Spinal cord (tissue), 9 donors: ENCODE measurements at regions not wholly inside any gene's neighbourhood (a gene's known extent, or its start where the extent isn't known, plus 50 kb on each side); places are given as distances from the start of the nearest gene placed in this dataset.

Source experiments
- DNase-seq, 6 donors: peaks; one replicate each; pipeline versions ENCODE4 v3.0.0 to v3.0.0-alpha.2; 2013 to 2015; ENCODE audit warnings: low spot score in 6 of 6, low read depth in 4 of 6
- H3K27ac ChIP-seq: one replicate; pipeline ENCODE4 v1.5.1; 2013; ENCODE audit warnings: low read depth, low read length, control low read depth
- H3K27me3 ChIP-seq: one replicate; pipeline ENCODE4 v1.6.1; 2013; ENCODE audit warnings: low read length; ENCODE audit not compliant: control insufficient read depth, insufficient read depth
- H3K36me3 ChIP-seq: one replicate; pipeline ENCODE4 v1.6.1; 2013; ENCODE audit warnings: low read length; ENCODE audit not compliant: control insufficient read depth, insufficient read depth
- H3K4me1 ChIP-seq: one replicate; pipeline ENCODE4 v1.6.1; 2013; ENCODE audit warnings: low read length; ENCODE audit not compliant: control insufficient read depth, insufficient read depth
- H3K4me3 ChIP-seq: one replicate; pipeline ENCODE4 v1.5.1; 2013; ENCODE audit warnings: low read depth, low read length, control low read depth
- H3K9me3 ChIP-seq: one replicate; pipeline ENCODE4 v1.6.1; 2013; ENCODE audit warnings: low read length; ENCODE audit not compliant: control insufficient read depth, insufficient read depth
- WGBS: methylation state at CpG from one replicate; pipeline ENCODE4 v1.1.5; 2013; ENCODE audit warnings: missing lambda C conversion rate; ENCODE audit not compliant: insufficient coverage; 5-methylcytosine and 5-hydroxymethylcytosine counted together
- donor health status: healthy.

DNA sequence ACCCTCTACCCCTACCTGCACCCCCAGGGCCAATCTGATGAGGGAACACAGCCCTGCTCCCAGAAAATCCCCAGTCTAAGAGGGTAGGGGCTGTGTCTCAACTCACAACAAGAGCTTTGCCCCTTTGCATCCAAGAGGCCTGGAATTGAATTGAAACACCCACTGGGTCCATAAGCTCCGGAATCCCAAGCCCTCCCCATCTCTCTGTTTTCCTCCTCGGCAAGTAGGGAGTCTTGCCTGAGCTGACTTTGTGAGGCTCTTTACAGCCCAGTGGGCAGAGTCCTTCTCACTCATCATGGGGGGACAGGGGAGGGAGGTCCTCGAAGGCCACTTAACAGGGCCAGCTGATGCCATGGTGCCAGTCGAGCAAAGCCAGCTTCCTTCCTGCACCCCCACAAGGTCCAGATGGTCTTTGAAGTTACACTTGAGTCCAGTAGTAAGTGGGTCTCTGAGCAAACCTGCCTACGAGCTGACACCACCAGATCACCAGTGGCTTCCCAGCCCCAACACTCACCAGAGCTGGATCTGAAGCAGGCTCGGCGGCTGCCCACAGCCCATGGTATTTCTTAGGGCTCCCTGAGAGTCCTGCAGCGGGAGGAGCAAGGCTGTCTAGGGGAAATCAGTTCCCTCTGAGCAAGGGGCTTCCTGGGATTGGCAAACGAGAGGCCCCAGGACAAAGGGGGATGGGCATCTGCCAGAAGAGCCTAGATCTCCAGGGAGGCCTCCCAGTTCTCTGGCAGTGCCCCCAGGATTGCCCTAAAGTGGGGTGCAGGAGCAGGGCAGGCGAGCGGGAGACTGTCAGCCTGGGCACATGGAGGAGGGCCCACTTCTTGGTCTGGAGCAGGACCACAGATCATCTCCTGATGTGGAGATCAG, 144.5 kb downstream of the VEGFA start:
- no peaks in the 10 kb centered on the region for H3K36me3 ChIP-seq
- no peak overlapping the region for H3K27ac ChIP-seq
- no peak overlapping the region for H3K4me3 ChIP-seq
- DNase-seq, result no peak
- H3K27me3 ChIP-seq, result no peaks in the 10 kb centered on the region
- 79% methylated on average over 8 of the region's 11 CpGs for WGBS
- H3K4me1 ChIP-seq, result peaks cover 4% of the 10 kb centered on the region
- no peaks in the 10 kb centered on the region for H3K9me3 ChIP-seq

DNA sequence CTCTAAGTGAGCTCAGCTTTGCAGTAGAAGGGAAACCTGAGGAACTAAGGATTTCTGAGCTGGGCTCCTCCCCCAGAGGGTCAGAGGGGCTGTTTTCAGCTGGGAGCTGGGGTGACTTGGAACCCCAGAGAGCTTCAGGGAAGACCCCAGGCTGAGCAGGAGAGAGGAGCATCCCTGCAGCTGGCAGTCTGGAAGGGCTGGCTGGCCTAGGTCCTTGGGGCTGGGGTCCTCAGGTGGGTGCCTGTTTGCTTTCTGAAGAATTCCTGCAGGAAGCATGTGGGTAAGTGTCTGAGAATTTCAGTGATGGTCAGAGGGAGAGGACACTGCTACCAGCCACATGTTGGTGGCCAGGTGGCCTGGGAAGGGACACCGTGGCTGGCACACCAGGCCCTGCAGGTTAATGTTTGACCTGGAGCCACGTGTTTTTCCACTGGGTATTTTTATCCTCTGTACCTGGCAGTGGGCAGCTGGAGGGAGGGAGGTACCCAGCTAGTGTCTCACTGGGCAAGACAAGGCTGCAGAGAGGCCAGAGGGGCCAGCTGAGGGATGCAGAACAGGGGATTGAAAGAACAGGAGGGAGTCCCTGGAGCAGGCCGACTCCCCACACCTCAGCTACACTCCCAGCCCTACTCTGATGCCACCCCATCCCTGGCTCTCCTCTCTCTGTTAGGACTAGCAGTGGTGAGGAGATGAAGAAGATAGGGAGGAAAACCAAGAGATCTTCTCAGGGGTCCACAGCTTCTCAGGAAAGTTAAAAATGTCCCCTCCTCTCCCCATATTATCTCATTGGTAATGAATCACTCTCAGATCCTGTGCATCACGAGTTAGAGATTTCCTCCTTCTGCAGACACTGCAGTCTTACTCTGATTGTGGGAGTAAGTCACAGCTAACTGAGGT, 143.6 kb downstream of the VEGFA start:
- DNase-seq, result no peak
- 77% methylated on average over 3 of the region's 4 CpGs for WGBS
- H3K4me1 ChIP-seq, result peaks cover 4% of the 10 kb centered on the region

DNA sequence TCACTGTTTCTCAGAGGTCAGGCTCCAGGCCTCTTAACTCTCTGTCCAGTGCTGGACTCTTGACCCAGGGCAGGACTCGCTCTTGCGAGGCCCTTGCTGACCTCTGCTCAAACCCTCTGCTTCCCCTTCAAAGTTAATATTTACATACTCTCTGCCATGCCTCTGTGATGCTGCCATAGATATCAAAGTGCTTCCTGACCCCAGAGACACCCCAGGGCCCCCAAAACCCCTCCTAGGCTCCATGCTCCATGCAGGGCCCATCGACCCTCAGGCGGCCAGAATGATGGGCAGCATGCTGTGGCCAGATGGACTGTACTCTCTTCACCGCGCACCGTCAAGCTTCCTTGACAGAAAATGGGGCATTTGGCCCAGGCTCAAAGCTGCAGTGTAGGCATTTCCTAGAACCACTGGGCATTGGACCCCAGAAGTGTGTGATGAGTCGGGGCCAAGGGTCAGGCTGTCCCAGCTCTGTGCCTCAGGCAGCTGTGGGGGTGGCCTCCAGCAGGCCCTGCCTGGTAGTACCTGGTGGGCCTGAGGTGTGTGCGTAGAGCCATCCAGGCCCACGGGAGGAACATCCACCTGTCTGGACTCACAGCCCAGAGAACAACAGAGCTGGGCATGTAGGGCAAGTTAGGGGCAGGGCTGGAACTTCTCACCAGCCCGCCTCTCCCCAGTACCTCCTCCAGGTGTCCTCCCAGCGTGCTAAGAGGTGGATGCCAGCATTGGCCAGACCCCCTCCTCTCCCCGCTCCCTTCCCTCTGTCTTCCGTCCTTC, 142.8 kb downstream of the VEGFA start:
- DNase-seq, result no peak
- Histone ChIP-seq H3K27ac (no peak overlapping the region), H3K36me3 (no peaks in the 10 kb centered on the region), H3K4me3 (no peak overlapping the region), H3K27me3 (peaks cover 2% of the 10 kb centered on the region), H3K9me3 (no peaks in the 10 kb centered on the region), H3K4me1 (peaks cover 4% of the 10 kb centered on the region)
- WGBS, result 84% methylated on average over 13 of the region's 14 CpGs

More for the DNA sequence above, 143.6 kb downstream of the VEGFA start:
- no peak overlapping the region for H3K4me3 ChIP-seq
- no peaks in the 10 kb centered on the region for H3K36me3 ChIP-seq
- no peak overlapping the region for H3K27ac ChIP-seq
- no peaks in the 10 kb centered on the region for H3K9me3 ChIP-seq
- H3K27me3 ChIP-seq, result no peaks in the 10 kb centered on the region

DNA sequence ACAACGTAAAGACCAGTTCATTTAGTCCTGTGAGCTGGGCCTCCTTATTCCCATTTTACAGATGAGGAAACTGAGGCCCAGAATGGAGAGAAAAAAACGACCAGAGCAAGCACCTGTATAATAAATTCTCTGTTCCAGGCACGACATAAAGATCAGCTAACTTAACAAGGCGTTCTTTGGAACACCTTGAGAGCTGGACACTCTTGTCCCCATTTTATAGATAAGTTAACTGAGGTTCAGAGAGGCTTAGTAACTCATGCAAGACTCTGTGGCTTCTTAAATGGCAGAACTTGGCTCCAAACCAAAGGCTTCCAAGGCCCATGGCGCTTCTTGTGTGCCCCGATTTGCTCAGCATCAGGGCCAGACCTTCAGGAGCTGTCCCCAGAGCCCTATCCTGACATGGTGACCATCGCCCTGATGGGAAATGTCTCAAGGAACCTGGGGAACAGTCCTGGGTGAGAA, 142.1 kb downstream of the VEGFA start:
- H3K4me1 ChIP-seq, result peaks cover 4% of the 10 kb centered on the region
- WGBS, result 97% methylated on average over 4 of the region's 7 CpGs
- no peaks in the 10 kb centered on the region for H3K36me3 ChIP-seq
- H3K27ac ChIP-seq, result no peak overlapping the region
- H3K27me3 ChIP-seq, result peaks cover 2% of the 10 kb centered on the region
- no peaks in the 10 kb centered on the region for H3K9me3 ChIP-seq
- DNase-seq, result no peak
- H3K4me3 ChIP-seq, result no peak overlapping the region

DNA sequence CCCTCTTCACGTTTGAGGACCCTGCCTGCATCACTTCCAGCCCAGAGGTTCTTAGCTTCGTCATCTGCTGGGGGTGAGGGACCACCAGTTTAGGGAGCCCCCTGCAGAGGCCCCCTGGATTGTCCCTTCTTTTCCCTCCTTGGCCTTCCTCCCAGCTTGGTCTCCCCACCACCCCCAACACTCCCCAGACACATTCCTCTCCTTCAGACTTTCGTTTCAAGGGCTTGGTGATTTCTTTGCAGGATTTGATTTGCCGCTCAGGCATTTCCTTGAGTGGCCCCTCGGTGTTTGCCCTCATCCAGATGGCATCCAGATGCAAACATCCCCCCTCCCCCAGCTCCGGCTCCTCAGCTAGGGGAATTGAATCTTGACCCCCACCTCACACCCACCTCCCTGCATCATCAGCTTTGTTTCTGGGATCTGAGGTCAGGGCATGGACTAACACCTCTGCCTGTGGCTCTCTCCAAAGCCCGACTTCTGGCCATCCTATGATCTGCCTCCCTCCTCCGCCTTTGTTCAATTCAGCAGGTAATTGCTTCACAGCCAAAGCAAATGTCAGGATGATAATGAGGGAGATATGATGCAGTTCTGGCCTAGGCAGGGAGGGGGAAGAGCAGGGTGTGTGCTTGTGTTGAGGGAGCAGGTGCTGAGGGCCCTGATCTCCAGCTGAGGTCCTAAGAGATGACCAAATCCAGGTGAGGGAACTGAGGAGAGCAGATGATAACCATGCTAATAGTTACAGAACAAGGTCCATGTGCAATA, 141.5 kb downstream of the VEGFA start:
- H3K4me1 ChIP-seq, result peaks cover 4% of the 10 kb centered on the region
- no peak for DNase-seq
- no peak overlapping the region for H3K27ac ChIP-seq
- H3K27me3 ChIP-seq, result peaks cover 2% of the 10 kb centered on the region
- H3K4me3 ChIP-seq, result no peak overlapping the region
- no peaks in the 10 kb centered on the region for H3K36me3 ChIP-seq
- 66% methylated on average over 6 of the region's 8 CpGs for WGBS
- no peaks in the 10 kb centered on the region for H3K9me3 ChIP-seq

DNA sequence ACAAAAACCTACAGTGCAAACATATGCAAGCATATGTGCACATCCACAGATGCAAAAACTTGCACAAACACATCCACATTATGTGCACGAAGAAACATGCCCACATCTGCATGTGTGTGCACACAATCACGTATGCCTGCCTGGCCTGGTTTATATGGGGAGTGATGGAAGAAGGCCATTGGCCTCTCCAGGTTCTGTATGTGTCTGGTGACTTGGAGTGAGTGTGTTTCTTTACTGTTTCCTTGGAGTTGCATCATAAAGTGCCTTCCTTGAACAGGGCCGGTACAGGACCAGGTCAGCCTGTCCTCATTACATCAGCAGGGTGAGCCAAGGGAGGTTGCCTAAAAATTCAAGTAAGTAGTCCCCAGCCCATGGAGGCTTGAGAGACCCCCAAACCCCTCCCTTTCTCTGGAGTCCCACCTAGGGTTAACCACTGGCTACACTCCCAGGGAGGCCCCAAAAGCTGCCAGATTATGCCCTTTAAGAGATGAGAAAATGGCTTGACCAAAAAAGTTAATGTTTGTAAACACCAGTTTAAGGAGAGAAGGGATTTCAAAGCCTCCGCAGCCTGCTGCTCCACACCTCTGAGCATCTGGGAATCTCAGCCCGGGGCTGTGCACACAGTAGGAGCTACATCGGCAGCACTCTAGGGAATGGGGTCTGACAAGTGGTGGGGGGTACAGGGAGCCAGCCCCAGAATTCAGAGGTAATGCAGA, 140.8 kb downstream of the VEGFA start:
- peaks cover 4% of the 10 kb centered on the region for H3K4me1 ChIP-seq
- no peaks in the 10 kb centered on the region for H3K36me3 ChIP-seq
- H3K27me3 ChIP-seq, result peaks cover 2% of the 10 kb centered on the region
- no peak for DNase-seq
- 61% methylated on average over 5 of the region's 6 CpGs for WGBS
- H3K27ac ChIP-seq, result no peak overlapping the region
- no peaks in the 10 kb centered on the region for H3K9me3 ChIP-seq
- no peak overlapping the region for H3K4me3 ChIP-seq

DNA sequence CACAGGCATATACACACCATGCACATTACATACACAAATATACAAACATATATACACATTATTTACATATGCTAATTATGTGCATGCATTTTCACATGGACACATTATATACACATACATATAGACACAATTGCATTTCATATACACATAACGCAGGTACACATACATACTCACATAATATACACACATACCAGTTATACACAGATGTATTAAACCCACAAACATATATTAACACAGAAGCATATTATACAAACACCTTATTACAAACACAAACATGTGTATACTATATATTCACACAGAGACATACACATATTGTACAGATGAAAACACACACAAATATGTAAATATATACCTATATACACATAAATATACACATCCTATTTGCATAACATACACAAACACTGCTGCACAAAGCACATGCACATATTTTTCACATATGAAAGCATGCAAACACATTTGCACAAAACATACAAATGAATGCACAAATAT, 140.2 kb downstream of the VEGFA start:
- Histone ChIP-seq H3K4me1 (peaks cover 4% of the 10 kb centered on the region), H3K36me3 (no peaks in the 10 kb centered on the region), H3K27me3 (peaks cover 2% of the 10 kb centered on the region), H3K27ac (no peak overlapping the region), H3K9me3 (no peaks in the 10 kb centered on the region), H3K4me3 (no peak overlapping the region)
- 100% methylated on average over 1 of the region's 1 CpG for WGBS
- no peak for DNase-seq

DNA sequence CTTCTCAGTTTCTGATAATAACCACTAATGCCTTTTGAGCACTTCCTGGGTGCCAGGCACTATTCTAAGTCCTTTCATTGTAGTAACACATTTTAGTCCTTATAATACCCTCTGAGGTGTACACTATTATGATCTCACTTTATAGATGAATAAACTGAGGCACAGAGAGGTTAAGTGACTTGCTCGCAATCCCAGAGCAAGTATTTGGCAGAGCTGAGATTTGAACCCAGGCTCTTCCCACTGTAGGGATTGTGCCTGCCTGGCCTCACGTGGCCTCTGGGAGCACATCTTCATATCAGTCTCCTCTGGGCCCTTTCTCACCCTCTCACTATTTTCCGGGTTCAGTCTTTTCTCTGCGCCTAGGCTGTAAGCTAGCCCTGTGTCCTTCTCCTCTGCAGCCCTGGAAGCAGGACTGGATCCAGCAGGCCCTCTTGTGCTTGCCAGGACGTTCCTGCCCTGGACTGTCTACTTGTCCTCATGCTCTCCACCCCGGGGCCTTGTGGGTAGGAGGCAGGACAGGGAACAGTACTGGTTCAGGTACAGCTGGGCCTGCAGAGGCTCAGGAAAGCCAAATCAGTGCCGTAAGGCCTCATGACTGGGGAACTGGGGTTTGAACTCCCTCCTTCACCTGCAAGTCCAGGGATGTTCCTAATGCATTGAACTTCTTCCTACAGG, 139.6 kb downstream of the VEGFA start:
- DNase-seq, result no peak
- H3K27ac ChIP-seq, result no peak overlapping the region
- 91% methylated on average over 7 of the region's 7 CpGs for WGBS

More for the DNA sequence above, 139.6 kb downstream of the VEGFA start:
- Histone ChIP-seq H3K36me3 (no peaks in the 10 kb centered on the region), H3K4me3 (no peak overlapping the region), H3K4me1 (peaks cover 4% of the 10 kb centered on the region), H3K27me3 (peaks cover 2% of the 10 kb centered on the region), H3K9me3 (no peaks in the 10 kb centered on the region)
